Karpas-422 (cell line): ENCODE measurements at regions not wholly inside any gene's neighbourhood (a gene's known extent, or its start where the extent isn't known, plus 50 kb on each side); places are given as distances from the start of the nearest gene placed in this dataset.

Experiments used
- DNase-seq: peaks from one replicate; pipeline ENCODE4 v3.0.0-alpha.2; 2015
- H2AFZ ChIP-seq: fragments of 200-600 bp; sonication (generic); 2 replicates; pipeline ENCODE4 v1.6.1; 2014; ENCODE audit warnings: antibody characterized with exemption, low read length, mixed read lengths
- H3K27ac ChIP-seq: fragments of 200-600 bp; sonication (generic); 2 replicates; pipeline ENCODE4 v1.5.1; 2014; ENCODE audit warnings: mild to moderate bottlenecking, low read length, moderate library complexity
- H3K27me3 ChIP-seq: fragments of 200-600 bp; sonication (generic); 2 replicates; pipeline ENCODE4 v1.6.1; 2014; ENCODE audit warnings: low read length, mixed read lengths
- H3K36me3 ChIP-seq: fragments of 200-600 bp; sonication (generic); 2 replicates; pipeline ENCODE4 v1.6.1; 2014; ENCODE audit warnings: low read length, mixed read lengths; ENCODE audit not compliant: insufficient read depth
- H3K4me1 ChIP-seq: fragments of 200-600 bp; sonication (generic); 2 replicates; pipeline ENCODE4 v1.6.1; 2014; ENCODE audit warnings: mild to moderate bottlenecking, low read length, mixed read lengths
- H3K4me2 ChIP-seq: fragments of 200-600 bp; sonication (generic); 2 replicates; pipeline ENCODE4 v1.6.1; 2014; ENCODE audit warnings: low read length, low read depth, mild to moderate bottlenecking; ENCODE audit not compliant: poor library complexity, severe bottlenecking
- H3K4me3 ChIP-seq: fragments of 200-600 bp; sonication (generic); 2 replicates; pipeline ENCODE4 v1.5.1; 2014; ENCODE audit warnings: mild to moderate bottlenecking, antibody characterized with exemption, low read length, mixed read lengths
- H3K79me2 ChIP-seq: fragments of 200-600 bp; sonication (generic); 2 replicates; pipeline ENCODE4 v1.6.1; 2014; ENCODE audit warnings: mild to moderate bottlenecking, low read length, mixed read lengths
- H3K9ac ChIP-seq: fragments of 200-600 bp; sonication (generic); 2 replicates; pipeline ENCODE4 v1.6.0; 2014; ENCODE audit warnings: low read length
- H3K9me2 ChIP-seq: fragments of 200-600 bp; sonication (generic), shearing (Covaris generic); replicated peaks from 2 replicates; pipeline ENCODE4 v1.6.0; 2014; ENCODE audit warnings: mild to moderate bottlenecking, low read length, moderate library complexity; ENCODE audit not compliant: insufficient read depth
- H3K9me3 ChIP-seq: fragments of 300-700, 200-600 bp; sonication (generic); 2 replicates; pipeline ENCODE4 v1.6.1; 2014; ENCODE audit warnings: low read length, mixed read lengths
- H4K20me1 ChIP-seq: fragments of 200-600 bp; sonication (generic); 2 replicates; pipeline ENCODE4 v1.6.1; 2014; ENCODE audit warnings: mild to moderate bottlenecking, antibody characterized with exemption, low read length, low read depth; ENCODE audit not compliant: insufficient read depth

DNA sequence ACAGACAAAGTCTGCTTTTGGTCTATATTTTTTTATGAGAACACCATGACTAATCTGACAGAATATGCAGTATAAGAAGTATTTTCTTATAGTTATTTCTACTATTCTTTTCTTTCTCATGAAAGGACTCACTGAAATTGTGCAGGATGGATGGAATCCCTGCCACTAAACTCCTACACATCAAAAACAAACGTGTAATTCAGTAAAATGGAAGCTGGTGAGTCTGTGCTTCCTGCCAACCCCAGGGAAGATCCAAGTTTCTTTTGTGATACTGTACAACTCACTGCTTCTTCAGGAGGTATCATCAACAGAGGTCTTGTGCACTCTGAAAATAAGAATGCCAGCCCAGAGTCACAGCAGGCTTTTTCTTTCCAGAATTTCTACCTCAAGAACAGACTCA is 241.2 kb downstream of the MRPL39 start:
- Histone ChIP-seq H4K20me1 (no peaks in the 10 kb centered on the region), H3K27ac (no peak overlapping the region), H3K9ac (no peak overlapping the region), H3K36me3 (no peaks in the 10 kb centered on the region), H3K4me1 (no peaks in the 10 kb centered on the region), H3K4me2 (no peak overlapping the region), H2AFZ (no peak overlapping the region), H3K27me3 (no peaks in the 10 kb centered on the region), H3K9me2 (no peaks in the 10 kb centered on the region), H3K4me3 (no peak overlapping the region), H3K9me3 (no peaks in the 10 kb centered on the region), H3K79me2 (no peaks in the 10 kb centered on the region)
- no peak for DNase-seq

DNA sequence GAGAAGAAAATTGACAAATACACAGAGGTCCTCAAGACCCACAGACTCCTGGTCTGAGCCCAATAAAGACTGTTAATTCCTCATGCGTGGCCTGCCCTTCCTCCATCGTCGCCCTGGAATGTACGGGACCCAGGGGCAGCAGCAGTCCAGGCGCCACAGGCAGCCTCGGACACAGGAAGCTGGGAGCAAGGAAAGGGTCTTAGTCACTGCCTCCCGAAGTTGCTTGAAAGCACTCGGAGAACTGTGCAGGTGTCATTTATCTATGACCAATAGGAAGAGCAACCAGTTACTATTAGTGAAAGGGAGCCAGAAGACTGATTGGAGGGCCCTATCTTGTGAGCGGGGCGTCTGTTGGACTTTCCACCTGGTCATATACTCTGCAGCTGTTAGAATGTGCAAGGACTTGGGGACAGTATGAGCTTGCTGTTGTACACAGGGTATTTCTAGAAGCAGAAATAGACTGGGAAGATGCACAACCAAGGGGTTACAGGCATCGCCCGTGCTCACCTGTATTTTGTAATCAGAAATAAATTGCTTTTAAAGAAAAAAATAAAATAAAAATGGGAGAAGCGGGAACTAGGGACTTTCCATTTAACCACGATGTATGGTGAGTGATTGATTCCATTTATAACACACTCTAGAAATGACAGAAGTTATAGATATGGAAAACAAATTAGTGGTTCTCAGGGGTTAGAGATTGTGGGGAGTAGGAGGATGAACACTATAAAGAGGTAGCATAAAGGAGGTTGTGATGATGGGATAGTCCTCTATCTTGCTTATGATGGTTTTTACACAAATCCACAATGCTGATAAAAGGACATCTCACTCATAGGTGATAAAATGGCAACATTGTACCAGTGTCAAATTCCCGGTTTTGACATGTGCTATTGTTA is 244.7 kb downstream of the MRPL39 start:
- no peak overlapping the region for H3K4me3 ChIP-seq
- DNase-seq: no peak
- no peaks in the 10 kb centered on the region for H4K20me1 ChIP-seq
- H3K79me2 ChIP-seq: no peaks in the 10 kb centered on the region
- no peaks in the 10 kb centered on the region for H3K4me1 ChIP-seq
- H2AFZ ChIP-seq: no peak overlapping the region
- H3K27me3 ChIP-seq: no peaks in the 10 kb centered on the region
- H3K4me2 ChIP-seq: no peak overlapping the region
- peaks cover 6% of the 10 kb centered on the region; the same call in 1 of the 2 replicates for H3K9me3 ChIP-seq
- no peak overlapping the region for H3K9ac ChIP-seq
- no peaks in the 10 kb centered on the region for H3K36me3 ChIP-seq
- no peaks in the 10 kb centered on the region for H3K9me2 ChIP-seq
- no peak overlapping the region for H3K27ac ChIP-seq

DNA sequence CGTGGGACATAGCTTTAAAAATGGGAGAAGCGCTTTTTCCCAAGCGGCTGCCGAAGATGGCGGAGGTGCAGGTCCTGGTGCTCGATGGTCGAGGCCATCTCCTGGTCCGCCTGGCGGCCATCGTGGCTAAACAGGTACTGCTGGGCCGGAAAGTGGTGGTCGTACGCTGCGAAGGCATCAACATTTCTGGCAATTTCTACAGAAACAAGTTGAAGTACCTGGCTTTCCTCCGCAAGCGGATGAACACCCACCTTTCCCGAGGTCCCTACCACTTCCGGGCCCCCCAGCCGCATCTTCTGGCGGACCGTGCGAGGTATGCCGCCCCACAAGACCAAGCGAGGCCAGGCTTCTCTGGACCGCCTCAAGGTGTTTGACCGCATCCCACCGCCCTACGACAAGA is 245.5 kb downstream of the MRPL39 start:
- Histone ChIP-seq H3K27me3 (no peaks in the 10 kb centered on the region), H3K79me2 (no peaks in the 10 kb centered on the region), H3K4me3 (no peak overlapping the region), H3K36me3 (no peaks in the 10 kb centered on the region), H3K9me2 (no peaks in the 10 kb centered on the region), H3K4me1 (no peaks in the 10 kb centered on the region), H3K27ac (no peak overlapping the region), H3K9me3 (peaks cover 6% of the 10 kb centered on the region; the same call in 1 of the 2 replicates), H4K20me1 (no peaks in the 10 kb centered on the region), H2AFZ (no peak overlapping the region), H3K9ac (no peak overlapping the region), H3K4me2 (no peak overlapping the region)
- no peak for DNase-seq

DNA sequence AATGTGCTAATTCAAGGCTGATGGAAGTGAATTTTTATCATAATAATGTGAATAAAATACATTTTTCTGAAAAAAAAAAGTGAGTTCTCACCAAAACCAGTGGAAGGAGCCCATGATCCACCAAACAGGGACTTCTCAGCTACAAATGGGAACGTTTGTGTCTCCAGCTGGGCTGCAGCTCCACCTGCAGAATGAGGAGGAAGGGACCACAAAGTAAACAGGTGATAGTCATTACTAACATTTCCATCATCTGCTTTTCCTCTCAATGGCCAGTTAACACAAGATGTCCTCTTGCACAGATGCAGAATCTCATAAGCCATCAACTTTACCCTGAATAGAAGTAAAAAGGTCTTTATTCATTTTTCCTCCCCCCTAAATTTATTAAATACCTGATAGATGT is 246.2 kb downstream of the MRPL39 start:
- peaks cover 6% of the 10 kb centered on the region; the same call in 1 of the 2 replicates for H3K9me3 ChIP-seq
- H3K9me2 ChIP-seq: no peaks in the 10 kb centered on the region
- H3K4me2 ChIP-seq: no peak overlapping the region
- H3K4me3 ChIP-seq: no peak overlapping the region
- no peaks in the 10 kb centered on the region for H3K79me2 ChIP-seq
- H3K4me1 ChIP-seq: no peaks in the 10 kb centered on the region
- DNase-seq: no peak
- H3K27me3 ChIP-seq: no peaks in the 10 kb centered on the region
- no peak overlapping the region for H2AFZ ChIP-seq
- H3K27ac ChIP-seq: no peak overlapping the region
- no peak overlapping the region for H3K9ac ChIP-seq
- no peaks in the 10 kb centered on the region for H4K20me1 ChIP-seq
- H3K36me3 ChIP-seq: no peaks in the 10 kb centered on the region

DNA sequence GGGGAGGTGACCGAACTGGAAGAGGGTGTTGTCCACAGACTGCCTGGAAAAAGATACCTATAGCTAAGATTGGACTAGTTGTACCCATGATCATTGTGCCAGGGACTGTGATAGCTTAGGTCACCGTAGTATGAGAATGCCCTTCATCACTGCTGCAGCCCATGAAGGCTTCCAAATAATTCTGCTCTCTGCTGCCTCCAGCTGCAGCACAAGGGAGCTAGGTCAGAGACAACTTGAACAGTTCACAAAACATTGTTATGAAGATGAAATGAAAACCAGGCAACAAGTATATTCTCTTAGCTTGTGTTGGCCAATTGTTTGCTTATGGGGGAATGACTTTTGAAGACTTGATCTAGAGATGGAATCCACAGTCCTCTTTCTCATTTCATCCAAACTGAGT is 246.7 kb downstream of the MRPL39 start:
- peaks cover 6% of the 10 kb centered on the region; the same call in 1 of the 2 replicates for H3K9me3 ChIP-seq

DNA sequence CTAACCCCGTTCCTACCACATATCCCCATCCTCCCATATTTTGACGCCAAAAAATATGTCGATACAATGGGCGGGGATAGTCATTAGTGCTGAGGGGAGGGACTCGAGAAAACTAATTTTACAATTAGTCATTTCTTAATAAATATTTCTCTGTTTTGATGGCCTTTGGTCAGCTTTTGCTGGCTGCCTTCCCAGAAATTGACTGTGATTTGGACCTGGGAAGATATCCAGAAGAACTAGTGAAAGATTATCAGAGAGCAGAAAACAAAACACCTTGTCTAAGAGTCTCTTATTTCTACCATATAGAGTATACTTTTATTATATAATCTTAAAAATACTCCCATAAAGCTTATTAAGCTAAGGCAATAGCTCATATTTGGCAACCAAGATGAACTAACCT is 247.6 kb downstream of the MRPL39 start:
- no peaks in the 10 kb centered on the region for H3K9me2 ChIP-seq
- no peaks in the 10 kb centered on the region for H4K20me1 ChIP-seq
- H3K4me1 ChIP-seq: no peaks in the 10 kb centered on the region
- H3K27ac ChIP-seq: no peak overlapping the region
- no peak overlapping the region for H3K4me3 ChIP-seq
- H3K4me2 ChIP-seq: no peak overlapping the region
- H3K27me3 ChIP-seq: no peaks in the 10 kb centered on the region
- H2AFZ ChIP-seq: no peak overlapping the region
- H3K36me3 ChIP-seq: no peaks in the 10 kb centered on the region
- H3K9ac ChIP-seq: no peak overlapping the region
- no peak for DNase-seq
- peaks cover 6% of the 10 kb centered on the region; the same call in 1 of the 2 replicates for H3K9me3 ChIP-seq
- no peaks in the 10 kb centered on the region for H3K79me2 ChIP-seq

More for the DNA sequence above, 246.7 kb downstream of the MRPL39 start:
- Histone ChIP-seq H3K4me1 (no peaks in the 10 kb centered on the region), H3K4me3 (no peak overlapping the region), H3K4me2 (no peak overlapping the region), H3K9me2 (no peaks in the 10 kb centered on the region), H3K79me2 (no peaks in the 10 kb centered on the region), H3K36me3 (no peaks in the 10 kb centered on the region), H3K27me3 (no peaks in the 10 kb centered on the region), H4K20me1 (no peaks in the 10 kb centered on the region), H3K9ac (no peak overlapping the region), H3K27ac (no peak overlapping the region), H2AFZ (no peak overlapping the region)
- no peak for DNase-seq

DNA sequence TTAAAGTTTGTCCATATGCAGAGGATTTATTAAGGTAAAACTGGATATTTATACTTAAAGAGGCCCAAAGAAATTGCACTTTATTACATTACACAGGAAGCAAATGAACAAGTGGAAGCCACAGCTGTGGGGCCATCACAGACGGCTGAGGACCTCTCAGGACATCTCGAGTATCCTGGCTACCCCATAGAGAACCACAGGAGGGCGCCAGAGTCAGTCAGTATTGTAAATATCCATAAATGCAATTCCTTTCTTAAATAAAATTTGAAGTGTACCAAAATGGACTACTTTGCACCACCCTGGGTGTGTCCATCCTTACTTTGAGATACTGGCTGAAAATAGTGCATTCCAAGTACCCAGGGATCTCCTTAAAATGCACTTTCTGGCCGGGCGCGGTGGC is 257.2 kb downstream of the MRPL39 start:
- no peaks in the 10 kb centered on the region for H3K4me1 ChIP-seq
- no peak overlapping the region for H2AFZ ChIP-seq
- DNase-seq: peak; percentile 48
- H3K9me3 ChIP-seq: peaks cover 4% of the 10 kb centered on the region; the same call in 1 of the 2 replicates
- no peaks in the 10 kb centered on the region for H3K36me3 ChIP-seq
- no peak overlapping the region for H3K4me2 ChIP-seq
- no peaks in the 10 kb centered on the region for H3K27me3 ChIP-seq
- no peaks in the 10 kb centered on the region for H3K9me2 ChIP-seq
- H3K9ac ChIP-seq: no peak overlapping the region
- H3K27ac ChIP-seq: no peak overlapping the region
- no peaks in the 10 kb centered on the region for H3K79me2 ChIP-seq
- H4K20me1 ChIP-seq: no peaks in the 10 kb centered on the region
- H3K4me3 ChIP-seq: no peak overlapping the region

DNA sequence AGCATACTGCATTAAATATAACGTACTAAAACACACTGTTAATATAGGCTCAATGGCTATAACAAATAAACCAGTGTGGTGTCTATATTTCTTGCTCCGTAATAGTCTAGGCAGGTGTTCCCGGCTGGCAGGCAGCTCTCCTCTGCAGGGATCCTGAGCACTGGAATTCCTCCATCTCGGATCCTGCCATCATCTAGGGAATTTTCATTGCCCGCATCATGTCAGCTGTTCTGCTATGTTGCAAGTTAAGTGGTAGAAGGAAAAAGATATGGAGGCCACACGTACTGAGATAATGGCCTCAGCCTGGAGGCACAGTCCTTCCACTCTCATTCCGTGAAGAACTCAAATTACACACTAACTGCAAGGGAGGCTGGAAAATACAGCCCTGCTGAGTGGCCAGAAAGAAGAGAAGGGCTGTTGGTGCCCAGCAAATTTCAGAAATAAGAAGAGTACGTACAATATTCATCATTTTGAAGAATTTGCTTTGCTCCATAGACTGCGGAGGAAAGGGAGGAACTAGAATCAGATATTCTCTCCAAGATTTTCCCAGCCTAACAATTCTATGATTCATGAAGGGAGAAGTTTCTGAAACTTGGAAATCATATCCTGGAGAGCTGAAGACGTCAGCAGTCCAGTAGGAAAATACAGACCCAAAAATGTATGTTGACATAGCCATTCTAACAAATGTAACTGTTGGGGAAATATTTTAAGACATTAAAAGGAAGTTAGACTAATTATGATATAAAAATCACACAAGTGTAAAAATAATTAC is 263.3 kb downstream of the MRPL39 start:
- Histone ChIP-seq H3K4me2 (no peak overlapping the region), H3K9me3 (no peaks in the 10 kb centered on the region), H3K4me3 (no peak overlapping the region), H3K9ac (no peak overlapping the region), H3K27me3 (no peaks in the 10 kb centered on the region), H3K36me3 (no peaks in the 10 kb centered on the region), H4K20me1 (no peaks in the 10 kb centered on the region), H3K4me1 (no peaks in the 10 kb centered on the region), H3K79me2 (no peaks in the 10 kb centered on the region), H3K27ac (no peak overlapping the region), H2AFZ (no peak overlapping the region), H3K9me2 (no peaks in the 10 kb centered on the region)
- DNase-seq: no peak
